IMR-90 (cell line): ENCODE measurements at regions not wholly inside any gene's neighbourhood (a gene's known extent, or its start where the extent isn't known, plus 50 kb on each side); places are given as distances from the start of the nearest gene placed in this dataset.

Experiments used
- ATAC-seq: fragments of 200-7000 bp; cut with Tn5 transposase; 2 replicates; pipeline ENCODE4 v1.9.1; 2020; ENCODE audit warnings: low read depth, mild to moderate bottlenecking, moderate library complexity
- BruUV-seq: library from RNA; stranded (reverse); fragments of 400-500 nt; replicated peaks from 2 replicates; lab custom pipeline; 2021; lab: Mats Ljungman, UMichigan
- CTCF ChIA-PET: fragments of 300-600 bp; formaldehyde crosslinking; extraction: SDS; loops from one replicate; lab custom pipeline; 2021; ENCODE audit warnings: antibody characterized with exemption; lab: Yijun Ruan, JAX
- POLR2A ChIA-PET: fragments of 300-600 bp; sonication (Branson Sonifier 250); formaldehyde crosslinking; loops from one replicate; lab custom pipeline; 2022; ENCODE audit warnings: antibody characterized with exemption; ENCODE audit not compliant: unreplicated experiment; lab: Charles Lee
- DNase-seq: peaks from one replicate; pipeline ENCODE4 v3.0.0; 2013
- H2AFZ ChIP-seq: replicated peaks from 2 replicates; pipeline ENCODE3; 2013; ENCODE audit warnings: low read length, mild to moderate bottlenecking; ENCODE audit not compliant: poor library complexity
- H2AK5ac ChIP-seq: 2 replicates; pipeline ENCODE4 v1.6.1; 2013; ENCODE audit warnings: low read depth, low read length, inconsistent platforms
- H2AK9ac ChIP-seq: replicated peaks from 2 replicates; pipeline ENCODE3; 2013; ENCODE audit warnings: mild to moderate bottlenecking, low read depth, low read length, moderate library complexity; ENCODE audit not compliant: poor library complexity
- H2BK120ac ChIP-seq: 2 replicates; pipeline ENCODE4 v1.6.1; 2013; ENCODE audit warnings: low read depth, low read length, inconsistent platforms
- H2BK15ac ChIP-seq: 3 replicates; pipeline ENCODE4 v1.6.1; 2013; ENCODE audit warnings: low read depth, low read length, inconsistent platforms
- H2BK20ac ChIP-seq: 2 replicates; pipeline ENCODE4 v1.6.1; 2013; ENCODE audit warnings: low read depth, mild to moderate bottlenecking, inconsistent platforms, low read length, moderate library complexity
- H2BK5ac ChIP-seq: 2 replicates; pipeline ENCODE4 v1.6.1; 2013; ENCODE audit warnings: mild to moderate bottlenecking, low read depth, low read length, inconsistent platforms; ENCODE audit not compliant: poor library complexity, severe bottlenecking
- H3K14ac ChIP-seq: replicated peaks from 2 replicates; pipeline ENCODE4 v1.6.1; 2013; ENCODE audit warnings: low read depth, low read length, inconsistent platforms
- H3K18ac ChIP-seq: 2 replicates; pipeline ENCODE4 v1.6.1; 2013; ENCODE audit warnings: low read depth, low read length, control low read depth
- H3K23ac ChIP-seq: 2 replicates; pipeline ENCODE4 v1.6.1; 2013; ENCODE audit warnings: low read depth, low read length, inconsistent platforms
- H3K27ac ChIP-seq: 2 replicates; pipeline ENCODE4 v1.5.1; 2013; ENCODE audit warnings: mild to moderate bottlenecking, control low read depth, low read length; ENCODE audit not compliant: insufficient read depth
- H3K27me3 ChIP-seq: 2 replicates; pipeline ENCODE4 v1.6.1; 2013; ENCODE audit warnings: low read length; ENCODE audit not compliant: control insufficient read depth, insufficient read depth
- H3K36me3 ChIP-seq: 2 replicates; pipeline ENCODE4 v1.6.1; 2013; ENCODE audit warnings: low read length, mixed read lengths; ENCODE audit not compliant: control insufficient read depth, insufficient read depth
- H3K4ac ChIP-seq: 2 replicates; pipeline ENCODE4 v1.6.1; 2013; ENCODE audit warnings: low read depth, low read length, inconsistent platforms
- H3K4me1 ChIP-seq: 2 replicates; pipeline ENCODE4 v1.6.1; 2013; ENCODE audit warnings: low read length, mixed read lengths; ENCODE audit not compliant: control insufficient read depth, insufficient read depth
- H3K4me2 ChIP-seq: 2 replicates; pipeline ENCODE4 v1.6.1; 2013; ENCODE audit warnings: low read depth, mild to moderate bottlenecking, control low read depth, low read length, moderate library complexity
- H3K4me3 ChIP-seq: 2 replicates; pipeline ENCODE4 v1.5.1; 2013; ENCODE audit warnings: low read depth, mild to moderate bottlenecking, control low read depth, low read length, moderate library complexity; ENCODE audit not compliant: insufficient read depth
- H3K56ac ChIP-seq: 2 replicates; pipeline ENCODE4 v1.6.1; 2013; ENCODE audit warnings: low read length, inconsistent platforms; ENCODE audit not compliant: insufficient read depth; ENCODE audit errors: extremely low read depth
- H3K79me1 ChIP-seq, 2 experiments: 2 replicates each; pipeline ENCODE4 v1.6.1; 2013; ENCODE audit warnings: low read length in 2 of 2, inconsistent platforms in 1 of 2, low read depth in 1 of 2
- H3K9ac ChIP-seq: 2 replicates; pipeline ENCODE4 v1.6.1; 2013; ENCODE audit warnings: low read depth, low read length, control low read depth
- H3K9me1 ChIP-seq: 2 replicates; pipeline ENCODE4 v1.6.1; 2013; ENCODE audit warnings: low read length, inconsistent platforms; ENCODE audit not compliant: insufficient read depth
- H3K9me3 ChIP-seq: 2 replicates; pipeline ENCODE4 v1.6.1; 2013; ENCODE audit warnings: low read length; ENCODE audit not compliant: control insufficient read depth, insufficient read depth
- H4K20me1 ChIP-seq: 2 replicates; pipeline ENCODE4 v1.6.1; 2013; ENCODE audit warnings: low read length, inconsistent platforms; ENCODE audit not compliant: insufficient read depth
- H4K5ac ChIP-seq: 2 replicates; pipeline ENCODE4 v1.6.1; 2013; ENCODE audit warnings: mild to moderate bottlenecking, low read depth, low read length, control low read depth
- H4K8ac ChIP-seq, 2 experiments: 2 replicates each; pipeline ENCODE4 v1.6.1; 2013; ENCODE audit warnings: low read depth in 2 of 2, low read length in 2 of 2, control low read depth in 1 of 2, inconsistent platforms in 1 of 2
- H4K91ac ChIP-seq: 2 replicates; pipeline ENCODE4 v1.6.1; 2013; ENCODE audit warnings: low read depth, low read length, inconsistent platforms; ENCODE audit not compliant: insufficient read depth
- FOS ChIP-seq: fragments of 150-350 bp; IDR thresholded peaks from 2 replicates; pipeline ENCODE4 v1.6.1; 2016; ENCODE audit warnings: low read depth, low read length
- RCOR1 ChIP-seq: IDR thresholded peaks from 2 replicates; pipeline ENCODE4 v1.6.1; 2012; ENCODE audit warnings: mild to moderate bottlenecking, low read length, improper control_type of control experiment; ENCODE audit not compliant: insufficient replicate concordance
- WGBS, 2 experiments: methylation state at CpG; one replicate each; pipeline versions ENCODE4 v1.1.5 to v1.1.7; 2013; ENCODE audit warnings: missing lambda C conversion rate in 2 of 2; ENCODE audit not compliant: insufficient read length in 1 of 2; ENCODE audit errors: extremely low coverage in 2 of 2; 5-methylcytosine and 5-hydroxymethylcytosine counted together
- dilution Hi-C: fragments of 300-500 bp; cut with HindIII; formaldehyde crosslinking; loops from one replicate; pipeline ENCODE4 v1.14.3; 2018; ENCODE audit warnings: low sequenced_read_pairs; ENCODE audit not compliant: unreplicated experiment
- in situ Hi-C: fragments of 300-500 bp; cut with MboI; formaldehyde crosslinking; loops from 3 replicates; pipeline ENCODE4 v1.14.3; 2019; ENCODE audit warnings: low sequenced_read_pairs, inconsistent platforms, mixed read lengths
- intact Hi-C: fragments of 100-400 bp; cut with micrococcal nuclease; formaldehyde crosslinking; loops from 2 replicates; pipeline ENCODE4 v1.10.0; 2022

DNA sequence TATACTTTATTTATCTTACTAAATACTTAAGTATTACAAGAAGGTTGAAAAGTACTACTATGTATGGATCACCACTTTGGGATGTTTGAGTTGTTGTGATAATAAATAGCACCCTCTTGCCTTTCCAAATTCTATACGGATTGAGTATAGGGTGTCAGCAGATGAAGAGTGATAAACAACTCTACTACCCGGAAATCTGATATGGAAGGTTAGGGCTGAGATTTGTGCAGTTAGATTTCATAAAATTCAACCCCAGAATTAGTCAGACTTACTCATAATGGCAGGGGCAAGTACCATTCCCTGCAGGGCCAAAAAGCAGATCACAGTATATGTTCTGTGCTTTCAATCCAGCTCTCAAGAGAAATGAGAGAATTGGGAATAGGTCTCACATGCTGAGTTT is 1008.9 kb upstream of the PCDH7 start:
- CTCF ChIA-PET = no interaction called here
- H2BK120ac ChIP-seq = peak overlapping the region; percentile 33; the same call in 1 of the 2 replicates
- H3K4me1 ChIP-seq = peaks cover 6% of the 10 kb centered on the region
- H2BK15ac ChIP-seq = no peak overlapping the region
- H2AK9ac ChIP-seq = no peak overlapping the region
- H3K4me2 ChIP-seq = no peak overlapping the region
- no peak overlapping the region for H4K91ac ChIP-seq
- H3K9me3 ChIP-seq = peaks cover 6% of the 10 kb centered on the region
- H3K14ac ChIP-seq = no peak overlapping the region
- H4K8ac ChIP-seq = 0 out of 4 replicates have a peak overlapping the region, but pooled peaks of 1 of the 2 experiments have one; percentile 49
- intact Hi-C loops = no loop called here
- in situ Hi-C loops = no loop called here
- H3K27ac ChIP-seq = peak overlapping the region; percentile 59; the same call in 1 of the 2 replicates
- DNase-seq (peak; percentile 90), ATAC-seq (peak; percentile 81)
- 0 out of 2 replicates have a peak overlapping the region, but pooled peaks have one; percentile 27 for H2BK20ac ChIP-seq
- no peak overlapping the region for H3K23ac ChIP-seq
- no peak overlapping the region for H2AFZ ChIP-seq
- no peak overlapping the region for H3K18ac ChIP-seq
- no peak overlapping the region for H3K9ac ChIP-seq
- no CpG with 5 or more reads among the region's 2 CpGs for WGBS, 2 experiments
- no peaks in the 10 kb centered on the region for H3K36me3 ChIP-seq
- no peaks in the 10 kb centered on the region for H4K20me1 ChIP-seq
- dilution Hi-C loops = no loop called here
- no TSS peak for BruUV-seq
- TF ChIP-seq FOS = no peak
- no peak for TF ChIP-seq RCOR1
- H2BK5ac ChIP-seq = peak overlapping the region; percentile 56
- peaks cover 8% of the 10 kb centered on the region; the same call in 1 of the 2 replicates for H3K9me1 ChIP-seq
- no peak overlapping the region for H3K4ac ChIP-seq
- H2AK5ac ChIP-seq = no peak overlapping the region
- no peaks in the 10 kb centered on the region for H3K27me3 ChIP-seq
- no peak overlapping the region for H3K56ac ChIP-seq
- no peak overlapping the region for H4K5ac ChIP-seq
- POLR2A ChIA-PET = no interaction called here
- H3K79me1 ChIP-seq = no peaks in the 10 kb centered on the region
- no peak overlapping the region for H3K4me3 ChIP-seq
